Islet precursor cell (in vitro differentiated cells): ENCODE measurements at regions not wholly inside any gene's neighbourhood (a gene's known extent, or its start where the extent isn't known, plus 50 kb on each side); places are given as distances from the start of the nearest gene placed in this dataset.
"Not testable (repeated sequence)": the region's sequence is repeated elsewhere in the genome, so short reads cannot be mapped to it uniquely, and the experiment has no call there.

ENCODE experiments used
- DNase-seq: peaks from one replicate; pipeline ENCODE4 v3.0.0-alpha.2; 2018

DNA sequence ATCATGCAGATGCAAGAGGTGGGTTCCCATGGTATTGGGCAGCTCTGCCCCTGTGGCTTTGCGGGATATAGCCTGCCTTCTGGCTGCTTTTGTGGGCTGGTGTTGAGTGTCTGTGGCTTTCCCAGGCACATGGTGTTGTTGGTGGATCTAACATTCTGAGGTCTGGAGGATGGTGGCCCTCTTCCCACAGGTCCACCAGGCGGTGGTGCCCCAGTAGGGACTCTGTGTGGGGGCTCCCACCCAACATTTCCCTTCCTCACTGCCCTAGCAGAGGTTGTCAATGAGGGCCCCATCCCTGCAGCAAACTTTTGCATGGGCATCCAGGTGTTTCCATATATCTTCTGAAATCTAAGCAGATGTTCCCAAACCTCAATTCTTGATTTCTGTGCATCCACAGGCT, 420.5 kb upstream of the TPTE start:
- not testable (repeated sequence) for DNase-seq

DNA sequence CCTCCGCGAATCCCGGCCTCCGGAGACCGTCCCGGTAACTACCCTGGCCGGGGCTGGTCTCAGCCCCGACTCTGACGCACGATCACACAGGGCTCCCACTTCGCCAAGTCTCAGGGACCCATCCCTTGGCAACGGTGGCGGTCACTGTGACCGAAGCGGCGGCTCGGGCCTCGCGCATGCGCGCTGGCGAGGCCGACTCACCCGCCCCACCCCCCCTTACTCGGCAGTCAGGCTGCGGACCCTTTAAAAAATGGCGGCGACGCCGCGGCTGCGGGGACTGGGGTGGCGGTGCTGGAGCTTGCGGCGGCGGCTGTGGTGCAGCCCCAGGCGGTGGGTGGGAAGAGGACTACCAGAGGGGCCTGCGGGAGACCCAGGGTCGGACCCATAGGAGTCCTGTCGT, 402.0 kb upstream of the TPTE start:
- DNase-seq = not testable (repeated sequence)

DNA sequence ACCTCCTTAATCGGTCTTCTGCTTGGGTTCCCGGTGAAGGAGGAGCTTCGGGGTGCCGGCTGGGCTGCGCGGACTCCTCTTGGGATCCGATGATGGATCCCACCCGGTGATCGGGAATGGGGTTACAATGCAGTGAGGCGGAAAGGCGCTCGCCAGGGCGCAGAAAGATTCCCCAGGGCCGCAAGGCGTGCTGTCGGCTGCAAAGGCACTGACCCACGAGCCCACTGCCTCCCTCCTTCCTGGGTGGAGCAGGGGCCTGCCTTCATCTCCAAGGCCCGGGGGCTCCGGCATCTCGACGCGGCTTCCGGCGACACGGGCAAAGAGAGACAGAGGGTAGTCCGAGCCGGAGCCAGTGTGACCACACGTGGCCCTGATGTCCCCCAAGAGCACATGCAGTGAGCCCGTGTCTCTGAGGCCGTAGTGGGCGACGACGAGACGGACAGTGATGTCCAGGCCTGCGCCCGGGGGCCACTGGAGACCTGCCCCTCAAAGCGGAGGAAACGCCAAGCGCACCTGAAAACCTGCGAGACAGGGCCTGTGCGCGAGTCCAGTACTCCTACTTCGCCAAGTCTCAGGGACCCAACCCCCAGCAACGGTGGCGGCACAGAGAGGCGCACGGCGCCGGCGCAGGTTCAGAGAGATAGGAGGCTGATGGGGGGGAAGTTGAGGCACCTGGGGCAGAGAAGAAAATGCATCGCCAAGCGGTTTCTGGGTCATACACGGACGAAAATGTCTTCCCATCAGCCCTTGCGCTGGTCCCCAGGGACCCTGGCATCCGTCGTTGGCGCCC, 401.4 kb upstream of the TPTE start:
- peak; percentile 38 for DNase-seq

DNA sequence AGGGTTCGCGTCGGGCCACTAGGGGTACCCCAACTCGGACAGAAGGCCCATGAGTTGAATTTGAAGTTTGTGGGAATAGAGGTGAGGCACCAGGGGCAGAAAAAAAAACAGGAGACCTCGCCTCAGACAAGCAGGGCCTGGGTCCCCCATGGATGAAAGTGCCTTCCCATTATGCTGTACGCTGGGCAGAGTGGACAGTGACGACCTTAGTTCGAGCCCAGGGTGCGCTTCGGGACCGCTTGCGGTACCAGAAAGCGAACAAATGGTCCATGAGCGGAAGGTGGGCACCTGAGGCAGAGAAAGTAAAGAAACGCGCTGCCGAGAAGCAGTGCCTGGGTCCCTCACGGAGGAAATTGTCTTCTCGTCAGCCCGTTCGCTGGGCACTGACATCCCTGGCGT, 400.8 kb upstream of the TPTE start:
- DNase-seq = not testable (repeated sequence)

DNA sequence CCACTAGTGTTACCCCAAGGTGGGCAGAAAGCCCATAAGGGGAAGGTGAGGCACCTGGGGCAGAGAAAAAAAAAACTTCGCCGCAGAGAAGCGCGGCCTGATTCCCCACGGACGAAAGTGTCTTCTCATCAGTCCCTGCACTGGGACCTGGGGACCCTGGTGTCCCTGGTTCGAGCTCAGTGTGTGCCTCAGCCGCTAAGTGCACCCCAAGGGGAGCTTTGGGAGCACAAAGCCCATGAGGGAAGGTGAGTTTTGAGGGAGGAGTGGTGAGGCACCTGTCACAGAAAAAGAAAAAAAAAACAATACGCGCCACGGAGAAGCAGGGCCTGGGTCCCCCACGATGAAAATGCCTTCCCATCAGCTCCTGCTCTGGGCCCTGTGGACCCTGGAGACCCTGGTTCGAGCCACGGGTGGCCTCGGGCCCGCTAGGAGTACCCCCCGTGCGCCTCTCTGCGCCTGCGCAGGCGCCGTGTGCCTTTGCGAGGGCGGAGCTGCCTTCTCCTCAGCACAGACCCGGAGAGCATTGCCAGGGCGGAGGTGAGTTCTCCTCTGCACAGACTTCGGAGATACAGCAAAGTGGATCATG, 400.3 kb upstream of the TPTE start:
- not testable (repeated sequence) for DNase-seq

DNA sequence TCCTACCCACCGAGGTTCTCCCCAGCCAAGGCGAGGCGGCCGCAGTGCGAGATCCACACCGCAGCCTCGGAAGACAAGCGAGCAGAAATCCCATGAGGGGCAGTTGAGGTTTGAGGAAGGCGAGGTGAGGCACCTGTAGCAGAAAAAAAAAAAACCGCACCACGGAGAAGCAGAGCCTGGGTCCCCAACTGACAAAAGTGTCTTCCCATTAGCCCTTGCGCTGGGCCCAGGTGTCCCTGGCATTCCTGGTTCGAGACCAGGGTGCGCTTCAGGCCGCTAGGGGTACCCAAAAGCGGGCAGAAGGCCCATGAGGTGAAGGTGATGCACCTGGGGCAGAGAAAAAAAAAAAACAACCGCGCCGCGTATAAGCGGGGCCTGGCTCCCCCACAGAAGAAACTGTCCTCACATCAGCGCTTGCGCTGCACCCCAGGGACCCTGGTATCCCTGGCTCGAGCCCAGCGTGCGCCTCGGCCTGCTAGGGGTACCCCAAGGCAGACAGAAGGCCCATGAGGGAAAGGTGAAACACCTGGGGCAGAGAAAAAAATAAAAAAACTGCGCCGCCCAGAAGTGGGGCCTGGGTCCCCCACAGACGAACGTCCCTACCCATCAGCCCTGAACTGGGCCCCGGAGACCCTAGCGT, 399.4 kb upstream of the TPTE start:
- DNase-seq = not testable (repeated sequence)

DNA sequence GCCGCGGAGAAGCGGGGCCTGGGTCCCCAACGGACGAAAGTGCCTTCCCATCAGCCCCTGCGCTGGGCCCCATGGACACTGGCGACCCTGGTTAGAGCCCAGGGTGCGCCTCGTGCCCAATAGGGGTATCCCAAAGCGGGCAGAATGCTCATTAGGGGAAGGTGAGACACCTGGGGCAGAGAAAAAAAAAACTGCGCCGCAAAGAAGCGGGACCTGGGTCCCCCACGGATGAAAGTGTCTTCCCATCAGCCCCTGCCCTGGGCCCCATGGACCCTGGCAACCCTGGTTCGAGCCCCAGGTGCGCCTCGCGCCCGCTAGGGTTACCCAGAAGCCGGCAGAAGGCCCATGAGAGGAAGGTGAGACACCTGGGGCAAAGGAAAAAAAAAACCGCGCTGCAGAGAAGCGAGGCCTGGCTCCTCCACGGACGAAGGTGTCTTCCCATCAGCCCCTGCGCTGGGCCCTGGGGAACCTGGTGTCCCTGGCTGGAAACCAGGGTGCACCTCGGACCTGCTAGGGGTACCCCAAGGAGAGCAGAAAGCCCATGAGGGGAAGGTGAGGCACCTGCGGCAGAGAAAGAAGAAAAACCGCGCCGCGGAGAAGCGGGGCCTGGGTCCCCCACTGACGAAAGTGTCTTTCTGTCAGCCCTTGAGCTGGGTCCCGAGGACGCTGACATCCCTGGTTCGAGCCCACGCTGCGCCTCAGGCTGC, 398.4 kb upstream of the TPTE start:
- peak; percentile 12 for DNase-seq

DNA sequence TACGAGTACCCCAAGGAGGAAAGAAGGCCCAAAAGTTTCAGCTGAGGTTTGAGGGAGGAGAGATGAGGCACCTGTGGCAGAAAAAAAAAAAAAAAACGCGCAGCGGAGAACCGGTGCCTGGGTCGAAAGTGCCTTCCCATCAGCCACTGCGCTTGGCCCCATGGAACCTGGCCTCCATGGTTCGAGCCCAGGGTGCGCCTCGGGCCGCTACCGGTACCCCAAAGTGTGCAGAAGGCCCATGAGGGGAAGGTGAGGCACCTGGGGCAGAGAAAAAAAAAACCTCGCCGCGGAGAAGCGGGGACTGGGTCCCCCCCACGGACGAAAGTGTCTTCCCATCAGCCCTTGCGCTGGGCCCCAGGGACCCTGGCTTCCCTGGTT, 397.9 kb upstream of the TPTE start:
- peak; percentile 40 for DNase-seq

DNA sequence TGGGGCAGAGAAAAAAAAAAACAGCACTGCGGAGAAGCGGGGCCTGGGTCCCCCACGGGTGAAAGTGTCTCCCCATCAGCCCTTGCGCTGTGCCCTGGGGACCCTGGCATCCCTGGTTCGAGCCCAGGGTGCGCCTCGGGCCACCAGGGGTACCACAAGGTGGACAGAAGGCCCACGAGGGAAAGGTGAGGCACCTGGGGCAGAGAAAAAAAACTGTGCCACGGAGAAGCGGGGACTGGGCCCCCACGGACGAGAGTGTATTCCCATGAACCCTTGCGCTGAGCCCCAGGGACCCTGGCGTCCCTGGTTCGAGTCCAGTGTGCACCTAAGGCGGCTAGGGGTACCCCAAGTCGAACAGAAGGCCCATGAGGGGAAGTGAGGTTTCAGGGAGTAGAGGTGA, 395.8 kb upstream of the TPTE start:
- DNase-seq = peak; percentile 7

DNA sequence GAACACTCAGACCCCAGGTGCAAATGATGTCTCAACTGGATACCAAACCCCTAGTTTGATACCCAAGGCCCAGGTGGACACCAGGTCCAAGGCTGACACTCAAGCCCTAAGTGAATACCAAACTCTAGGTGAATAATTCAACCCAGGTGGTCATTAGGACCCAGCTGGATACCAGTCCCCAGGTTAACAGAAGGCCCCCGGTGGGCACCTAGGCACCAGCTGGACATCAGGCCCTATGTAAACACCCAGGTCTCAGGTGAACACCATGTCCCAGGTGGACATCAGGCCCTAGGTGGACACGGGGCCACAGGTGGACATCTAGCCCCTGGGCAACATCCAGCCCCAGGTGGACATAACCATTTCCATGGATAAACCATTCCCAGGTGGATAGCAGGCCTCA, 387.3 kb upstream of the TPTE start:
- DNase-seq = not testable (repeated sequence)

DNA sequence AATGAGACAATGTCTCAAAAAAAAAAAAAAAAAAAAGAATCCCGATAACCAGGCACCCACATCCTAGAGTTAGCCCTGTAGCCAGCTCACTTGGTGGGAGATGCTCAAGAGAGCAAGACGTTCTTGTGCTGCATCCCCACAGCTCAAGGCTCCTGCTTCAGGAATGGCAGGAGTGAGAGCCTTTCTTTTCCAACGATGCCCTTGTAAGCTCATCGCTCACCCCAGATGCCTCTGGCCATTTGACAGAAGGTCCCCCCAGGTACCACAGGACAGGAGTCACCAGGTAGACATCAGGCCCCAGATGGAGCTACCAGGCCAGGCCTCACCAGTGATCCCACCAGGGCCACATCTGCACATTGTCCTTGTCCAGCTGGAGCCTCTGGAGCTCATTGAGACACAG, 385.5 kb upstream of the TPTE start:
- not testable (repeated sequence) for DNase-seq

DNA sequence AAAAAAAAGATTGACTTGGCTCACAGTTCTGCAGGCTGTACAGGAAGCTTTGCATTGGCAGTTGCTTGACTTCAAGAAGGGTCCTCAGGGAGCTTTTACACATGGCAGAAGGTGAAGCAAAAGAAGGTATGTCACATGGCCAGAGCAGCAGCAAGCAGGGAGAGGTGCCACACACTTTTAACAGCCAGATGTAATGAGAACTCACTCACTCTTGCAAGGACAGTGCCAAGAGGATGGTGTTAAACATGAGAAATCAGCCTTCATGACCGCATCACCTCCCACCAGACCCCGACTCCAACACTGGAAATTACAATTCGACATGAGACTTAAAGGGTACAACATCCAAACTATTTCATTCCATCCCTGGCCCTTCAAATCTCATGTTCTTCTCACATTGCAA, 367.2 kb upstream of the TPTE start:
- DNase-seq = not testable (repeated sequence)
